Heart left ventricle (tissue), 16 donors: ENCODE measurements at regions not wholly inside any gene's neighbourhood (a gene's known extent, or its start where the extent isn't known, plus 50 kb on each side); places are given as distances from the start of the nearest gene placed in this dataset.
A peak's percentile ranks its signal among the peaks of the same experiment; 100 is the strongest.

Source experiments
- ATAC-seq, 4 donors: fragments of 200-7000 bp; cut with Tn5 transposase; one replicate each; pipeline ENCODE4 v1.9.1; 2020 to 2022; ENCODE audit warnings: moderate library complexity in 4 of 4, mild to moderate bottlenecking in 3 of 4, moderate number of reproducible peaks in 1 of 4
- DNase-seq, 5 donors: peaks; one replicate each; pipeline ENCODE4 v3.0.0-alpha.2; 2020
- H3K27ac ChIP-seq, 12 donors: fragments of 200-600 bp; sonication (generic) in 4 of 12; one replicate each; pipeline versions ENCODE4 v1.5.0 to v1.8.0; 2016 to 2022; ENCODE audit warnings: mild to moderate bottlenecking in 2 of 12
- H3K27me3 ChIP-seq, 9 donors: fragments of 200-600 bp; sonication (generic) in 2 of 9; one replicate each; pipeline versions ENCODE4 v1.5.1 to v1.8.0; 2016 to 2022; ENCODE audit warnings: mild to moderate bottlenecking in 3 of 9
- H3K36me3 ChIP-seq, 9 donors: fragments of 200-600 bp; sonication (generic) in 2 of 9; one replicate each; pipeline versions ENCODE4 v1.5.0 to v1.8.0; 2018 to 2022; ENCODE audit warnings: mild to moderate bottlenecking in 2 of 9
- H3K4me1 ChIP-seq, 12 donors: fragments of 200-600 bp; sonication (generic) in 4 of 12; one replicate each; pipeline versions ENCODE4 v1.5.0 to v1.8.0; 2016 to 2022; ENCODE audit warnings: mild to moderate bottlenecking in 3 of 12
- H3K4me3 ChIP-seq, 12 donors: fragments of 200-600 bp; sonication (generic) in 4 of 12; one replicate each; pipeline versions ENCODE4 v1.5.0 to v1.8.0; 2017 to 2022; ENCODE audit warnings: mild to moderate bottlenecking in 9 of 12, moderate library complexity in 4 of 12
- H3K9me3 ChIP-seq, 12 donors: fragments of 200-600 bp; sonication (generic) in 4 of 12; one replicate each; pipeline versions ENCODE4 v1.5.0 to v1.8.0; 2016 to 2022; ENCODE audit warnings: mild to moderate bottlenecking in 1 of 12
- CTCF ChIP-seq, 12 donors: fragments of 200-600 bp; sonication (generic) in 4 of 12; IDR thresholded peaks; one replicate each; pipeline versions ENCODE4 v1.5.0 to v1.8.0; 2018 to 2022; ENCODE audit warnings: antibody characterized with exemption in 12 of 12, mild to moderate bottlenecking in 5 of 12
- POLR2A ChIP-seq, 2 donors: fragments of 450-650 bp; IDR thresholded peaks; one replicate each; pipeline ENCODE4 v1.6.1; 2017; ENCODE audit warnings: antibody characterized with exemption in 2 of 2, mild to moderate bottlenecking in 2 of 2, moderate library complexity in 2 of 2
- WGBS, 4 donors: extraction: QIAGEN DNeasy Blood & Tissue Kit in 2 of 4; methylation state at CpG; one replicate each; pipeline versions ENCODE4 v1.1.5 to v1.1.7; 2013 to 2018; 5-methylcytosine and 5-hydroxymethylcytosine counted together
- intact Hi-C, 10 donors: fragments of 100-400 bp; cut with DNase I; formaldehyde crosslinking; loops; one replicate each; pipeline versions ENCODE4 v1.11.1 to v1.14.2; 2022
- donor health status: ischemic (EF 13 %, LVEDD 7.1; RV severe dilation, severe dysfunction).
- donor health status: healthy with polysubstance abuse.
- donor health status: DM: no; HTN: yes; CAD: no.
- donor health status: DM: no; HTN: no; CAD: no.
- donor health status: ischemic (EF 25% LVEDD 6.9; RV normal size, moderate dysfunction).
- donor health status: ischemic (EF 25% LVEDD 5.7; RV mildly dilated, moderate dysfunction).
- donor health status: healthy.
- donor health status: DM: yes; HTN: yes; CAD: no.
- donor health status: ischemic (EF 35%, LVEDD 5.7; RV mildly dilated, moderate dysfunction).
- donor health status: nonischemic (EF 11% LVEDD 7.7; RV severe dilation, severe dysfunction).
- donor health status: DM: yes; HTN: yes; CAD: no.
- donor health status: PGD.
- donor health status: ischemic (EF 29% LVEDD 5.4; RV normal size, mild dysfunction).
- donor health status: nonischemic (EF 23%, LVEDD 6.1; RV moderate dilation, normal function).

- 73 to 75% (median 75%) methylated on average over 7 of the region's 7 CpGs for WGBS, 4 donors
- Histone ChIP-seq H3K27ac (peak overlapping the region in 3 of 12 donors; percentile 16 to 53 (median 38)), H3K9me3 (peaks cover 0 to 19% (median 6%) of the 10 kb centered on the region in 12 donors), H3K4me1 (peaks cover 0 to 12% (median 0%) of the 10 kb centered on the region in 12 donors), H3K27me3 (no peaks in the 10 kb centered on the region), H3K4me3 (peak overlapping the region in 1 of 12 donors; percentile 5), H3K36me3 (no peaks in the 10 kb centered on the region)
- intact Hi-C loops, result no loop called here
- no peak for TF ChIP-seq POLR2A (IDR thresholded peaks at IDR 0.05)
- TF ChIP-seq CTCF (IDR thresholded peaks at IDR 0.05), result no peak
- ATAC-seq (peak in 2 of 4 donors; percentile 32 to 53), DNase-seq (peak in 1 of 5 donors; percentile 20)
Observed at GRCh38 chr4:149279331-149279730, 536.3 kb downstream of the IQCM start.

GRCh38 chr4:149277705-149278104 lies 537.9 kb downstream of the IQCM start:
- Histone ChIP-seq H3K36me3 (no peaks in the 10 kb centered on the region), H3K4me3 (no peak overlapping the region), H3K27me3 (no peaks in the 10 kb centered on the region), H3K27ac (no peak overlapping the region), H3K9me3 (peaks cover 0 to 20% (median 6%) of the 10 kb centered on the region in 12 donors), H3K4me1 (peaks cover 0 to 12% (median 0%) of the 10 kb centered on the region in 12 donors)
- DNase-seq (no peak), ATAC-seq (no peak)
- 90 to 97% (median 92%) methylated on average over 2 of the region's 2 CpGs for WGBS, 4 donors
- intact Hi-C loops, result no loop called here
- no peak for TF ChIP-seq POLR2A (IDR thresholded peaks at IDR 0.05)
- no peak for TF ChIP-seq CTCF (IDR thresholded peaks at IDR 0.05)

- Histone ChIP-seq H3K4me1 (no peaks in the 10 kb centered on the region), H3K27ac (no peak overlapping the region), H3K27me3 (no peaks in the 10 kb centered on the region), H3K36me3 (no peaks in the 10 kb centered on the region), H3K9me3 (peaks cover 0 to 12% (median 0%) of the 10 kb centered on the region in 12 donors), H3K4me3 (no peak overlapping the region)
- TF ChIP-seq CTCF (IDR thresholded peaks at IDR 0.05), result no peak
- TF ChIP-seq POLR2A (IDR thresholded peaks at IDR 0.05), result no peak
- ATAC-seq (no peak), DNase-seq (no peak)
- WGBS, 4 donors, result 92 to 95% (median 93%) methylated on average over 1 of the region's 1 CpG
- intact Hi-C loops, result loop anchor here in 1 of 10 donors (10.0 kb wide), 1 partner anchor 985 kb away; no protein-coding TSS in a partner anchor
Observed at GRCh38 chr4:149269835-149270234, 545.8 kb downstream of the IQCM start.

GRCh38 chr4:149266301-149266700 lies 549.3 kb downstream of the IQCM start:
- Histone ChIP-seq H3K27me3 (no peaks in the 10 kb centered on the region), H3K4me3 (no peak overlapping the region), H3K4me1 (no peaks in the 10 kb centered on the region), H3K27ac (no peak overlapping the region), H3K9me3 (peaks cover 0 to 14% (median 0%) of the 10 kb centered on the region in 12 donors), H3K36me3 (no peaks in the 10 kb centered on the region)
- WGBS, 4 donors, result 82 to 93% (median 86%) methylated on average over 3 of the region's 3 CpGs
- ATAC-seq (no peak), DNase-seq (no peak)
- TF ChIP-seq POLR2A (IDR thresholded peaks at IDR 0.05) (no peak), CTCF (IDR thresholded peaks at IDR 0.05) (no peak)
- intact Hi-C loops, result loop anchor here in 1 of 10 donors (10.0 kb wide), 1 partner anchor 982 kb away; no protein-coding TSS in a partner anchor
